GM12878 (cell line): ENCODE measurements at regions not wholly inside any gene's neighbourhood (a gene's known extent, or its start where the extent isn't known, plus 50 kb on each side); places are given as distances from the start of the nearest gene placed in this dataset.
A peak's percentile ranks its signal among the peaks of the same experiment; 100 is the strongest.

Experiments
- ATAC-seq: fragments of 200-7000 bp; cut with Tn5 transposase; 3 replicates; pipeline ENCODE4 v1.9.1; 2020; ENCODE audit warnings: mild to moderate bottlenecking, moderate library complexity
- BruUV-seq: library from RNA; stranded (reverse); fragments of 400-500 nt; replicated peaks from 2 replicates; lab custom pipeline; 2021; lab: Mats Ljungman, UMichigan
- CTCF ChIA-PET: fragments of 300-600 bp; sonication (Branson Sonifier 250); formaldehyde crosslinking; extraction: SDS; loops from one replicate; lab custom pipeline; 2021; ENCODE audit warnings: inconsistent platforms; lab: Yijun Ruan, JAX
- POLR2A ChIA-PET: fragments of 350-600 bp; formaldehyde crosslinking; extraction: SDS; loops from one replicate; lab custom pipeline; 2021; ENCODE audit warnings: inconsistent platforms; lab: Charles Lee
- RAD21 ChIA-PET: fragments of 300-600 bp; sonication (Branson Sonifier 250); formaldehyde crosslinking; loops from one replicate; lab custom pipeline; 2023; ENCODE audit warnings: antibody characterized with exemption; ENCODE audit not compliant: unreplicated experiment; lab: Charles Lee
- SMC1A ChIA-PET: fragments of 300-600 bp; sonication (Branson Sonifier 250); formaldehyde crosslinking; loops from one replicate; lab custom pipeline; 2023; ENCODE audit not compliant: unreplicated experiment, uncharacterized antibody; lab: Charles Lee
- DNase-seq: peaks from one replicate; pipeline ENCODE4 v3.0.0-alpha.2; 2011; ENCODE audit warnings: low read depth, low spot score
- FAIRE-seq: peaks from 3 replicates; lab custom pipeline; 2011; peaks lifted over from hg19 to GRCh38; lab: Jason Lieb, UNC
- H2AFZ ChIP-seq: 2 replicates; pipeline ENCODE4 v1.6.0; 2011; ENCODE audit warnings: low read depth, low read length, control low read depth; ENCODE audit not compliant: control insufficient read depth
- H3K27ac ChIP-seq: 2 replicates; pipeline ENCODE4 v1.5.1; 2011; ENCODE audit warnings: control low read depth; ENCODE audit not compliant: control insufficient read depth, insufficient read depth
- H3K27me3 ChIP-seq, 2 experiments: replicated peaks in 1 of 2; 2 replicates each; pipeline versions ENCODE4 v1.6.0 to v1.6.1; 2011; ENCODE audit warnings: low read length in 1 of 2; ENCODE audit not compliant: control insufficient read depth in 2 of 2, insufficient read depth in 2 of 2
- H3K36me3 ChIP-seq, 2 experiments: 2 replicates each; pipeline ENCODE4 v1.5.1; 2011; ENCODE audit warnings: low read length in 1 of 2; ENCODE audit not compliant: control insufficient read depth in 2 of 2, insufficient read depth in 2 of 2
- H3K4me1 ChIP-seq: 2 replicates; pipeline ENCODE4 v1.6.1; 2011; ENCODE audit warnings: mild to moderate bottlenecking, low read length, moderate library complexity, mixed read lengths; ENCODE audit not compliant: control insufficient read depth, insufficient read depth
- H3K4me2 ChIP-seq: 2 replicates; pipeline ENCODE4 v1.6.0; 2011; ENCODE audit warnings: control low read depth; ENCODE audit not compliant: control insufficient read depth, insufficient read depth
- H3K4me3 ChIP-seq: fragments of 200-600 bp; sonication (generic); 2 replicates; pipeline ENCODE4 v1.5.1; 2016
- H3K79me2 ChIP-seq: 2 replicates; pipeline ENCODE4 v1.6.0; 2011; ENCODE audit warnings: low read length; ENCODE audit not compliant: control insufficient read depth, insufficient read depth
- H3K9ac ChIP-seq: 2 replicates; pipeline ENCODE4 v1.8.0; 2011; ENCODE audit warnings: low read length, control low read depth, mixed read lengths; ENCODE audit not compliant: control insufficient read depth, insufficient read depth
- H3K9me3 ChIP-seq: replicated peaks from 3 replicates; pipeline ENCODE4 v1.5.1; 2011; ENCODE audit warnings: mild to moderate bottlenecking, low read length; ENCODE audit not compliant: control insufficient read depth, insufficient read depth
- H4K20me1 ChIP-seq: 2 replicates; pipeline ENCODE4 v1.6.0; 2011; ENCODE audit not compliant: control insufficient read depth, insufficient read depth
- BHLHE40 ChIP-seq, 2 experiments: fragments of 450-650 bp in 1 of 2; IDR thresholded peaks; 2 replicates each; pipeline ENCODE4 v1.6.1; 2011 to 2017; ENCODE audit warnings: low read depth in 2 of 2, borderline replicate concordance in 1 of 2, improper control_type of control experiment in 1 of 2, low read length in 1 of 2, mild to moderate bottlenecking in 1 of 2
- CBFB ChIP-seq: IDR thresholded peaks from 2 replicates; pipeline ENCODE4 v1.6.1; 2016; ENCODE audit warnings: antibody characterized with exemption, low read depth
- CEBPB ChIP-seq, 2 experiments: fragments of 150-350 bp in 1 of 2; IDR thresholded peaks; 2 replicates each; pipeline ENCODE4 v1.6.1; 2012 to 2014; ENCODE audit warnings: low read depth in 2 of 2, low read length in 2 of 2, borderline replicate concordance in 1 of 2, inconsistent platforms in 1 of 2
- FOXM1 ChIP-seq: IDR thresholded peaks from 2 replicates; pipeline ENCODE4 v1.6.1; 2012; ENCODE audit warnings: low read depth, mild to moderate bottlenecking, inconsistent platforms, low read length, moderate library complexity
- GABPA ChIP-seq: IDR thresholded peaks from 2 replicates; pipeline ENCODE4 v1.6.1; 2014; ENCODE audit warnings: antibody characterized with exemption, low read depth, mild to moderate bottlenecking, inconsistent platforms
- IKZF2 ChIP-seq, 2 experiments: fragments of 450-650 bp; IDR thresholded peaks; 2 replicates each; pipeline ENCODE4 v1.6.1; 2017; ENCODE audit warnings: mild to moderate bottlenecking in 2 of 2, moderate library complexity in 2 of 2
- MYC ChIP-seq: IDR thresholded peaks from 2 replicates; pipeline ENCODE4 v1.6.1; 2011; ENCODE audit warnings: mild to moderate bottlenecking, low read length, moderate library complexity, inconsistent platforms; ENCODE audit not compliant: insufficient read depth, insufficient replicate concordance, insufficient read length, severe bottlenecking
- POU2F2 ChIP-seq: IDR thresholded peaks from 3 replicates; pipeline ENCODE4 v1.6.1; 2011; ENCODE audit warnings: low read depth, mild to moderate bottlenecking, low read length, borderline replicate concordance
- RUNX3 ChIP-seq: IDR thresholded peaks from 2 replicates; pipeline ENCODE4 v1.6.1; 2012; ENCODE audit warnings: low read length, inconsistent platforms
- SP1 ChIP-seq: IDR thresholded peaks from one replicate; pipeline ENCODE4 v1.6.1; 2011; ENCODE audit warnings: low read depth, low read length
- TCF12 ChIP-seq: IDR thresholded peaks from 2 replicates; pipeline ENCODE4 v1.6.1; 2011; ENCODE audit warnings: low read depth, mild to moderate bottlenecking, low read length
- TCF7 ChIP-seq: IDR thresholded peaks from 2 replicates; pipeline ENCODE4 v1.6.1; 2014; ENCODE audit warnings: antibody characterized with exemption, borderline replicate concordance
- WGBS: methylation state at CpG from one replicate; pipeline ENCODE4 v1.1.6; 2016; ENCODE audit warnings: low lambda C conversion rate; ENCODE audit not compliant: insufficient replicate concordance, insufficient coverage; ENCODE audit errors: missing lambda C conversion rate; 5-methylcytosine and 5-hydroxymethylcytosine counted together
- in situ Hi-C: fragments of 300-500 bp; cut with MboI; formaldehyde crosslinking; loops from 9 replicates; pipeline ENCODE4 v1.14.3; 2018; ENCODE audit warnings: mixed read lengths
- intact Hi-C: fragments of 100-400 bp; cut with micrococcal nuclease; formaldehyde crosslinking; loops from one replicate; pipeline ENCODE4 v1.14.2; 2022; ENCODE audit not compliant: unreplicated experiment

- 0 out of 4 replicates have a peak, but pooled peaks have one; percentile 13 to 14 for TF ChIP-seq IKZF2 (IDR thresholded peaks at IDR 0.05)
- 0 out of 2 replicates have a peak, but pooled peaks have one; percentile 35 for TF ChIP-seq FOXM1
- peak; percentile 96 for TF ChIP-seq TCF7
- no peak for TF ChIP-seq CEBPB (IDR thresholded peaks at IDR 0.05; ENCODE audit: borderline replicate concordance in 1 of 2, low read depth in 2 of 2, low read length in 2 of 2)
- TF ChIP-seq RUNX3: peak; percentile 86
- peak; percentile 32 for TF ChIP-seq SP1
- TF ChIP-seq CBFB: 0 out of 2 replicates have a peak, but pooled peaks have one; percentile 27
- TF ChIP-seq GABPA: peak; percentile 69
- TF ChIP-seq BHLHE40 (IDR thresholded peaks at IDR 0.05; ENCODE audit: borderline replicate concordance in 1 of 2, low read depth in 2 of 2, low read length in 1 of 2): peak; percentile 91 to 97
- peak; percentile 70; the same call in 1 of the 3 replicates for TF ChIP-seq POU2F2
- 0 out of 2 replicates have a peak, but pooled peaks have one; percentile 22 for TF ChIP-seq TCF12
Observed at GRCh38 chr13:24618011-24618955, 61.9 kb upstream of the ATP12A start (continued).

GRCh38 chr13:24619282-24619681 lies 60.9 kb upstream of the ATP12A start:
- ChIA-PET CTCF (interaction anchor here (1.4 kb wide), 1 partner anchor 13 kb away, joined by 8 read pairs; no protein-coding TSS in a partner anchor), RAD21 (no interaction called here)
- no peak overlapping the region for H3K9ac ChIP-seq
- H2AFZ ChIP-seq: no peak overlapping the region; the same call in 1 of the 2 replicates
- intact Hi-C loops: no loop called here
- peaks cover 11% of the 10 kb centered on the region for H3K4me1 ChIP-seq
- no peaks in the 10 kb centered on the region for H3K36me3 ChIP-seq
- no peaks in the 10 kb centered on the region for H3K27me3 ChIP-seq
- no peak for ATAC-seq
- no peak overlapping the region for H3K27ac ChIP-seq
- no peak for FAIRE-seq
- no peak overlapping the region for H3K4me2 ChIP-seq
- no peak for DNase-seq
- TF ChIP-seq CBFB (no peak), MYC (no peak)
- TF ChIP-seq, all 136 proteins: peak for 0
- BruUV-seq: no TSS peak
- no peak overlapping the region for H3K4me3 ChIP-seq
- in situ Hi-C loops: no loop called here
- ChIA-PET SMC1A (interaction anchor here (0.6 to 1.7 kb wide), 3 partner anchors 13 to 1032 kb away, joined by 3 to 5 read pairs (median 3); no protein-coding TSS in a partner anchor), POLR2A (no interaction called here)
- H3K9me3 ChIP-seq: no peaks in the 10 kb centered on the region; the same call in 1 of the 3 replicates
- H3K79me2 ChIP-seq: no peaks in the 10 kb centered on the region
- WGBS: 79% methylated on average over 5 of the region's 7 CpGs
- no peaks in the 10 kb centered on the region for H4K20me1 ChIP-seq
